ENCODE measurements at regions not wholly inside any gene's neighbourhood (a gene's known extent, or its start where the extent isn't known, plus 50 kb on each side); places are given as distances from the start of the nearest gene placed in this dataset.

DNA sequence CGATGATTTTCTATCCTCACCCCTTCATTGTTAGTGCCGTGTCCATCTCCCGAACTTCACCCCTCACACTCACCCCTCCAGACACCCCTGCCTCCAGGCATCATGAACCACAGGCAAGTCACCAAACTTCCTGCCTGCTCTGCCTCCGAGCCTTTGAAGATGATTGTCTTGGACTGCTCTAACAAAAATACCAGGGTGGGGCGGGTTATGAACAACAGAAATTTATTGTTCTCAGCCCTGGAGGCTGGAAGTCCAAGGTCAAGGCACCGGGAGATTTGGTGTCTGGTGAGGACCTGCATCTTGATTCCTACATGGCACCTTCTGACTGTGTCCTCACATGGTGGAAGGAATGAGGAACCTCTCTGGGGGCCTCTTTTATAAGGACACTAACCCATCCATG, 1508.3 kb downstream of the TBC1D22A start:
- TF ChIP-seq POLR2A (IDR thresholded peaks at IDR 0.05; ENCODE audit: low read depth, low read length), result no peak
- TF ChIP-seq MAFK (IDR thresholded peaks at IDR 0.05; ENCODE audit: low read depth, low read length), result no peak

All from IMR-90 (cell line).